GM21515 (cell line): ENCODE measurements at regions not wholly inside any gene's neighbourhood (a gene's known extent, or its start where the extent isn't known, plus 50 kb on each side); places are given as distances from the start of the nearest gene placed in this dataset.
"Not testable (repeated sequence)": the region's sequence is repeated elsewhere in the genome, so short reads cannot be mapped to it uniquely, and the experiment has no call there.

Experiments
- ATAC-seq: cut with Tn5 transposase; IDR thresholded peaks from one replicate; pipeline ENCODE4 v1.9.1; 2021; ENCODE audit not compliant: unreplicated experiment

GRCh38 chr16:66035096-66035495, 331.4 kb upstream of the CDH5 start:
- ATAC-seq: no peak

GRCh38 chr16:66032841-66033240, 333.6 kb upstream of the CDH5 start:
- ATAC-seq: no peak

GRCh38 chr16:66030036-66030435, 336.5 kb upstream of the CDH5 start:
- no peak for ATAC-seq

- ATAC-seq: no peak
These were observed 337.8 kb upstream of the CDH5 start for GRCh38 chr16:66028510-66029216.

- no peak for ATAC-seq
These were observed 339.6 kb upstream of the CDH5 start for GRCh38 chr16:66026787-66027330.

- ATAC-seq: no peak
These were observed 340.3 kb upstream of the CDH5 start for GRCh38 chr16:66026211-66026610.

- no peak for ATAC-seq
These were observed 340.7 kb upstream of the CDH5 start for GRCh38 chr16:66025751-66026150.

GRCh38 chr16:66024567-66024966, 341.9 kb upstream of the CDH5 start:
- not testable (repeated sequence) for ATAC-seq

GRCh38 chr16:66023481-66023880, 343.0 kb upstream of the CDH5 start:
- ATAC-seq: no peak

GRCh38 chr16:66020642-66021041, 345.8 kb upstream of the CDH5 start:
- ATAC-seq: no peak

GRCh38 chr16:66020046-66020445, 346.4 kb upstream of the CDH5 start:
- ATAC-seq: no peak

- not testable (repeated sequence) for ATAC-seq
These were observed 347.0 kb upstream of the CDH5 start for GRCh38 chr16:66019502-66019901.

GRCh38 chr16:66014221-66014620, 352.3 kb upstream of the CDH5 start:
- ATAC-seq: no peak

GRCh38 chr16:66013486-66013885, 353.0 kb upstream of the CDH5 start:
- no peak for ATAC-seq

- no peak for ATAC-seq
These were observed 358.4 kb upstream of the CDH5 start for GRCh38 chr16:66008136-66008535.

GRCh38 chr16:66007717-66008116, 358.8 kb upstream of the CDH5 start:
- ATAC-seq: no peak

GRCh38 chr16:66006485-66006884, 360.0 kb upstream of the CDH5 start:
- ATAC-seq: no peak

GRCh38 chr16:66004699-66005098, 361.8 kb upstream of the CDH5 start:
- ATAC-seq: no peak

GRCh38 chr16:66003201-66003600, 363.3 kb upstream of the CDH5 start:
- ATAC-seq: no peak

- no peak for ATAC-seq
These were observed 363.9 kb upstream of the CDH5 start for GRCh38 chr16:66002601-66003000.

- ATAC-seq: no peak
These were observed 365.1 kb upstream of the CDH5 start for GRCh38 chr16:66001432-66001831.

- no peak for ATAC-seq
These were observed 368.0 kb upstream of the CDH5 start for GRCh38 chr16:65998443-65998842.

- no peak for ATAC-seq
These were observed 372.2 kb upstream of the CDH5 start for GRCh38 chr16:65994291-65994690.
